ENCODE measurements at regions not wholly inside any gene's neighbourhood (a gene's known extent, or its start where the extent isn't known, plus 50 kb on each side); places are given as distances from the start of the nearest gene placed in this dataset.

DNA sequence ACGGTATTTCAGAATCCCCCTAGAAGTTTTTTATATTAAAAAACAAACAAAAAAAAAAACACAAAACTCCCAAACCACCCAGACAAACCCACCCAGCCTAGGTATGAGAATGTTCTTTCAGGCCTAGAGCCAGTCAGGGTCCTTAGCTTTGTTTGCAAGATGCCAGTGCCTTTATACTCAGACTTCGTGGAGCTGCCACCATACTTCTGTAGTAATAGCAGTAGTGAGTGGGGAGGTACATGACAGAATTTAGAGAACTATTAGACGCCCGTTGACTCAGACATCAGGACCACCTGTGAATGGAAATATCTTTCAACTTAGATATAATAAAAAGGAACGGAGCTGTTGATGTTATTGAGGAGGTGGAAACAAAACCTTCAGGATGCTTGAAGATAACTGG, 138.2 kb upstream of the MKLN1 start:
- TF ChIP-seq REST (IDR thresholded peaks at IDR 0.05; ENCODE audit: low read depth) (no peak), NFIC (IDR thresholded peaks at IDR 0.05) (no peak), EP300 (IDR thresholded peaks at IDR 0.05; ENCODE audit: borderline replicate concordance) (no peak), MAX (IDR thresholded peaks at IDR 0.05) (no peak), CREB1 (IDR thresholded peaks at IDR 0.05; ENCODE audit: low read depth) (no peak)

DNA sequence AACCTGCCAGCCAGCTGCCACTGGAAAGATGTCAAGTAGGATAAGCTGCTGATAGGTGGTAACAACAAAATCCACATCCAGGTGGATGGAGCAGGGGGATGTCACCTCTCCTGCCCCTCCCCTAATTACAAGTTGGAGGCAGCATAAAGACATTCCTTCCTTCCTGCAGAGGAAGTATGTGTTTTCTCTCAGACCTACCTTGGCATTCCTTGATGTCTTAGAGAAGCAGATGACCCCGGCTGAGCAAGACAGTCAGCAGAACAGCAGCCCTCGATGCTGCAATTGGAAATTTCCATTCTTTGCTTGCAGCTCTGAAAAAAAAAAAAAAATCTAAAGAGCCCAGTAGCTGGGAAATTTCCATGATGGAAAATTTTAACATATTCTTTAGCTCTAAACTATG, 137.5 kb upstream of the MKLN1 start:
- TF ChIP-seq, protein P1, sequence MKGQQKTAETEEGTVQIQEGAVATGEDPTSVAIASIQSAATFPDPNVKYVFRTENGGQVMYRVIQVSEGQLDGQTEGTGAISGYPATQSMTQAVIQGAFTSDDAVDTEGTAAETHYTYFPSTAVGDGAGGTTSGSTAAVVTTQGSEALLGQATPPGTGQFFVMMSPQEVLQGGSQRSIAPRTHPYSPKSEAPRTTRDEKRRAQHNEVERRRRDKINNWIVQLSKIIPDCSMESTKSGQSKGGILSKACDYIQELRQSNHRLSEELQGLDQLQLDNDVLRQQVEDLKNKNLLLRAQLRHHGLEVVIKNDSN (IDR thresholded peaks at IDR 0.05) = no peak
- no peak for TF ChIP-seq TAF1 (IDR thresholded peaks at IDR 0.05; ENCODE audit: low read depth)
- TF ChIP-seq FOXM1 (IDR thresholded peaks at IDR 0.05; ENCODE audit: borderline replicate concordance, low read depth) = no peak
- no peak for TF ChIP-seq EGR1 (IDR thresholded peaks at IDR 0.05)
- no peak for TF ChIP-seq TEAD4 (IDR thresholded peaks at IDR 0.05)

DNA sequence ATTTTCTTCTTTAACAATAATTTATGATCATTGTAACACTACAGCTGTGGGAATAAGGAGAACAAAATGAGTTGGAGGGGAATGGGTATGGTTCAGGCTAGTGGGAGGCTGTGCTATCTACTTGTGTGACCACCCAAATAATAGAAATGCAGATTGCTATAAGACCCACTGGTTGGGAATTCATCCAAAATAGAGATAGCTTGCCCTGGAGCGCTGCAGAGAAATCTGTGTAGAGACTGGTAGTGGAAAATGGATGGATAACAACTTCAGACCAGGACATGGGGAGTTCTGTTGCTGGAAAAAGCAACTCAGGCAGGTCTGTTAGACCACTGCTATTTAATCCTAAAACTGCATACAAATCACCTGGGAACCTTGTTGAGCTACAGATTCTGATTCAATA, 137.1 kb upstream of the MKLN1 start:
- TF ChIP-seq TCF12 (IDR thresholded peaks at IDR 0.05; ENCODE audit: low read depth) (no peak), CEBPB (IDR thresholded peaks at IDR 0.05) (no peak), EGR1 (IDR thresholded peaks at IDR 0.05) (no peak), ZBTB7A (IDR thresholded peaks at IDR 0.05; ENCODE audit: low read depth) (no peak), TAF1 (IDR thresholded peaks at IDR 0.05; ENCODE audit: low read depth) (no peak), MAX (IDR thresholded peaks at IDR 0.05) (no peak), TEAD4 (IDR thresholded peaks at IDR 0.05) (no peak), YY1 (IDR thresholded peaks at IDR 0.05; ENCODE audit: low read depth) (no peak), CREB1 (IDR thresholded peaks at IDR 0.05; ENCODE audit: low read depth) (no peak), EP300 (IDR thresholded peaks at IDR 0.05; ENCODE audit: borderline replicate concordance) (no peak), RAD21 (IDR thresholded peaks at IDR 0.05; ENCODE audit: low read depth) (no peak), FOXM1 (IDR thresholded peaks at IDR 0.05; ENCODE audit: borderline replicate concordance, low read depth) (no peak), NFIC (IDR thresholded peaks at IDR 0.05) (no peak), REST (IDR thresholded peaks at IDR 0.05; ENCODE audit: low read depth) (no peak)
- TF ChIP-seq, protein P1 (IDR thresholded peaks at IDR 0.05) = no peak

GRCh38 chr7:131194070-131194865, 133.4 kb upstream of the MKLN1 start:
- TF ChIP-seq CEBPB (IDR thresholded peaks at IDR 0.05) (peak; percentile 58; the same call in 1 of the 2 replicates), FOXM1 (IDR thresholded peaks at IDR 0.05; ENCODE audit: borderline replicate concordance, low read depth) (no peak)

DNA sequence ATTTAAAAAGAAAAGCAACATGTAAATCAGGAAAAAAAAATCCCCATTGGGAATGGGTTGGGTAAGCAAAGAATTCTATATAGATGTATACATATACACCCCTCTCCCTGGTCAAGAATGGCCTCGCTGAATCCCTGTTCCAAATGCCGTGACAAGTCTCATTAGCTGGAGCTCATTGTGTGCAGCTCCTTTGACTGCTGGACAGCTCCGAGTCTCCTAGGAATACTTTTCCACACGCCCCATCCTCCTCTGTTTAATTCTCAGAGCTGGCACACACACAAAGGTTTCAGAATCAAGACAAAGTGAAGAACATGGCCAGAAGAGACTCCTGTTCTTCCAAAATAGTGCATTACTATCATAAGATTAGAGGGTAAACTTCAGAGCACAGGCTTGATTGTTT, 130.9 kb upstream of the MKLN1 start:
- TF ChIP-seq CREB1 (IDR thresholded peaks at IDR 0.05; ENCODE audit: low read depth) = no peak
- no peak for TF ChIP-seq NFIC (IDR thresholded peaks at IDR 0.05)
- TF ChIP-seq REST (IDR thresholded peaks at IDR 0.05; ENCODE audit: low read depth) = peak; percentile 91

All from Ishikawa (cell line).